Right cardiac atrium (tissue), 5 donors: ENCODE measurements at regions not wholly inside any gene's neighbourhood (a gene's known extent, or its start where the extent isn't known, plus 50 kb on each side); places are given as distances from the start of the nearest gene placed in this dataset.
"Not testable (repeated sequence)": the region's sequence is repeated elsewhere in the genome, so short reads cannot be mapped to it uniquely, and the experiment has no call there.

ENCODE experiments used
- ATAC-seq, 2 donors: fragments of 200-7000 bp; cut with Tn5 transposase; one replicate each; pipeline versions ENCODE4 v1.8.0 to v1.9.1; 2020; ENCODE audit warnings: moderate library complexity in 2 of 2, mild to moderate bottlenecking in 1 of 2
- DNase-seq, 3 donors: peaks; one replicate each; pipeline ENCODE4 v3.0.0-alpha.2; 2020
- H3K27ac ChIP-seq: one replicate; pipeline ENCODE4 v1.5.1; 2013; ENCODE audit warnings: mild to moderate bottlenecking, low read length, control low read depth, moderate library complexity
- H3K27me3 ChIP-seq: one replicate; pipeline ENCODE4 v1.6.1; 2013; ENCODE audit not compliant: control insufficient read depth, insufficient read depth
- H3K4me1 ChIP-seq: one replicate; pipeline ENCODE4 v1.6.1; 2013; ENCODE audit warnings: low read length; ENCODE audit not compliant: control insufficient read depth, insufficient read depth
- H3K4me3 ChIP-seq: one replicate; pipeline ENCODE4 v1.5.1; 2013; ENCODE audit warnings: low read length, control low read depth
- H3K9me3 ChIP-seq: one replicate; pipeline ENCODE4 v1.6.1; 2013; ENCODE audit warnings: low read length; ENCODE audit not compliant: control insufficient read depth
- WGBS: extraction: QIAGEN DNeasy Blood & Tissue Kit; methylation state at CpG from one replicate; pipeline ENCODE4 v1.1.7; 2013; 5-methylcytosine and 5-hydroxymethylcytosine counted together
- intact Hi-C, 4 donors: fragments of 100-400 bp; cut with DNase I; formaldehyde crosslinking; loops; one replicate each; pipeline versions ENCODE4 v1.11.0 to v1.14.0; 2022 to 2023
- donor health status: healthy with polysubstance abuse.
- donor health status: DM: no; HTN: yes; CAD: no.
- donor health status: DM: no; HTN: no; CAD: no.
- donor health status: DM: no; HTN: yes; CAD: no; lungs with severe emphysema.
- donor health status: DM: yes; HTN: yes; CAD: no.

GRCh38 chr15:45810201-45810600 lies 175.4 kb downstream of the SQOR start:
- no peak overlapping the region for H3K27ac ChIP-seq
- ATAC-seq (no peak), DNase-seq (no peak)
- no peaks in the 10 kb centered on the region for H3K9me3 ChIP-seq
- WGBS = 79% methylated on average over 7 of the region's 7 CpGs
- H3K27me3 ChIP-seq = no peaks in the 10 kb centered on the region
- intact Hi-C loops = no loop called here
- H3K4me1 ChIP-seq = no peaks in the 10 kb centered on the region
- H3K4me3 ChIP-seq = no peak overlapping the region

GRCh38 chr15:45812200-45812599 lies 177.4 kb downstream of the SQOR start:
- no peaks in the 10 kb centered on the region for H3K9me3 ChIP-seq
- ATAC-seq (no peak), DNase-seq (no peak)
- no peak overlapping the region for H3K4me3 ChIP-seq
- intact Hi-C loops = no loop called here
- no peak overlapping the region for H3K27ac ChIP-seq
- WGBS = 45% methylated on average over 4 of the region's 4 CpGs
- no peaks in the 10 kb centered on the region for H3K4me1 ChIP-seq
- H3K27me3 ChIP-seq = no peaks in the 10 kb centered on the region

DNA sequence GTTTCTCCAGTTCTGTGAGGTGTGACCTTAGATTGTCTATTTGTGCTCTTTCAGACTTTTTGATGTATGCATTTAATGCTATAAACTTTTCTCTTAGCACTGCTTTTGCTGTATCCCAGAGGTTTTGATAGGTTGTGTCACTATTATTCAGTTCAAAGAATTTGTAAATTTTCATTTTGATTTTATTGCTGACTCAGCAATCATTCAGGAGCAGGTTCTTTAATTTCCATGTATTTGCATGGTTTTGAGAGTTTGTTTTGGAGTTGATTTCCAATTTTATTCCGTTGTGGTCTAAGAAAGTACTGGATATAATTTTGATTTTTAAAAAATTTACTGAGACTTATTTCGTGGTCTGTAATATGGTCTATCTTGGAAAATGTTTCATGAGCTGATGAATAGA lies 182.7 kb downstream of the SQOR start:
- intact Hi-C loops, H3K27ac ChIP-seq: not testable (repeated sequence)

GRCh38 chr15:45821390-45821789 lies 186.6 kb downstream of the SQOR start:
- no peak for ATAC-seq
- no peak for DNase-seq
- Histone ChIP-seq H3K4me1 (no peaks in the 10 kb centered on the region), H3K4me3 (no peak overlapping the region), H3K27me3 (no peaks in the 10 kb centered on the region), H3K9me3 (no peaks in the 10 kb centered on the region), H3K27ac (no peak overlapping the region)
- intact Hi-C loops = no loop called here
- 81% methylated on average over 3 of the region's 3 CpGs for WGBS

More for the DNA sequence above, 182.7 kb downstream of the SQOR start:
- H3K27me3 ChIP-seq, H3K4me3 ChIP-seq, H3K4me1 ChIP-seq, H3K9me3 ChIP-seq, DNase-seq, ATAC-seq: not testable (repeated sequence)
- 40% methylated on average over 2 of the region's 2 CpGs for WGBS

DNA sequence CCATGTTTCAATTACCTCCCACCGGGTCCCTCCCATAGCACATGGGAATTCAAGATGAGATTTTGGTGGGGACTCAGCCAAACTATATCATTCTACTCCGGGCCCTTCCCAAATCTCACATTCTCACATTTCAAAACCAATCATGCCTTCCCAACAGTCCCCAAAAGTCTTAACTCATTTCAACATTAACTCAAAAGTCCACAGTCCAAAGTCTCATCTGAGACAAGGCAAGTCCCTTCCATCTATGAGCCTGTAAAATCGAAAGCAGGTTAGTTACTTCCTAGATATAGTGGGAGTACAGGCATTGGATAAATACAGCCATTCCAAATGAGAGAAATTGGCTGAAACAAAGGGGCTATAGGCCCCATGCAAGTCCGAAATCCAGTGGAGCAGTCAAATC lies 188.1 kb downstream of the SQOR start:
- intact Hi-C loops = not testable (repeated sequence)
- 76% methylated on average over 4 of the region's 4 CpGs for WGBS

GRCh38 chr15:45827275-45827674 lies 192.4 kb downstream of the SQOR start:
- Histone ChIP-seq H3K27ac (no peak overlapping the region), H3K4me3 (no peak overlapping the region), H3K4me1 (no peaks in the 10 kb centered on the region), H3K27me3 (no peaks in the 10 kb centered on the region), H3K9me3 (no peaks in the 10 kb centered on the region)
- intact Hi-C loops = no loop called here
- 61% methylated on average over 4 of the region's 4 CpGs for WGBS
- ATAC-seq (no peak), DNase-seq (no peak)

More for the DNA sequence above, 188.1 kb downstream of the SQOR start:
- not testable (repeated sequence) for H3K4me3 ChIP-seq, ATAC-seq, DNase-seq, H3K4me1 ChIP-seq, H3K9me3 ChIP-seq, H3K27ac ChIP-seq, H3K27me3 ChIP-seq

GRCh38 chr15:45827766-45828165 lies 192.9 kb downstream of the SQOR start:
- WGBS = 81% methylated on average over 4 of the region's 4 CpGs
- ATAC-seq (no peak), DNase-seq (no peak)
- Histone ChIP-seq H3K4me3 (no peak overlapping the region), H3K27me3 (no peaks in the 10 kb centered on the region), H3K27ac (no peak overlapping the region), H3K9me3 (no peaks in the 10 kb centered on the region), H3K4me1 (no peaks in the 10 kb centered on the region)
- intact Hi-C loops = no loop called here

GRCh38 chr15:45829336-45830153 lies 194.7 kb downstream of the SQOR start:
- Histone ChIP-seq H3K4me1 (no peaks in the 10 kb centered on the region), H3K4me3 (no peak overlapping the region), H3K9me3 (no peaks in the 10 kb centered on the region), H3K27me3 (no peaks in the 10 kb centered on the region), H3K27ac (no peak overlapping the region)
- DNase-seq = no peak
- no peak for ATAC-seq
- intact Hi-C loops = no loop called here
- 84% methylated on average over 15 of the region's 15 CpGs for WGBS

- 57% methylated on average over 6 of the region's 6 CpGs for WGBS
- H3K27ac ChIP-seq = no peak overlapping the region
- intact Hi-C loops = no loop called here
- ATAC-seq (no peak), DNase-seq (no peak)
- no peaks in the 10 kb centered on the region for H3K27me3 ChIP-seq
- H3K9me3 ChIP-seq = no peaks in the 10 kb centered on the region
- H3K4me1 ChIP-seq = no peaks in the 10 kb centered on the region
- no peak overlapping the region for H3K4me3 ChIP-seq
These were observed 197.0 kb downstream of the SQOR start for GRCh38 chr15:45831787-45832186.

DNA sequence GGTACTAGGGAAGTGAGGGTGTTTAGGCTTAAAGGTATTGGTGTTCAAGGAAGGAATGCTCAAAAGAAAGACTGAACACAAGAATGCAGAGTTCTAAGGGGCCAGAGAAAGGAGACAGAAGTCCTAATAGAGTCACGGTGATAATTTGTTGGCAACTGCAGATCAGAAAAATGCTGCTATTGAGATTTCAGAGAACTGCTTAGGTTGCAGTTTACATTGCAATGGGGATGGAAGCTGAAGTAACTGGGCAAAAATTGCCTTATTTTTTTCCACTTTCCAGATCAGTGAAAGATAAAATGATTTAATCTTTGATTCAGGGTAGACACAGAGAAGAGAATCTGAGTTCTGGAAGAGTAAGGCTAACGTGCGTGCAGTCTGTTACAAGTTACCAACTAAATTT lies 199.8 kb downstream of the SQOR start:
- Histone ChIP-seq H3K4me1 (no peaks in the 10 kb centered on the region), H3K9me3 (no peaks in the 10 kb centered on the region), H3K27ac (no peak overlapping the region), H3K27me3 (no peaks in the 10 kb centered on the region), H3K4me3 (no peak overlapping the region)
- intact Hi-C loops = no loop called here
- DNase-seq (no peak), ATAC-seq (no peak)
- WGBS = 89% methylated on average over 3 of the region's 3 CpGs

- H3K4me3 ChIP-seq = no peak overlapping the region
- WGBS = 92% methylated on average over 1 of the region's 1 CpG
- intact Hi-C loops = no loop called here
These were observed 207.3 kb downstream of the SQOR start for GRCh38 chr15:45842151-45842550.

GRCh38 chr15:45847645-45848044 lies 212.8 kb downstream of the SQOR start:
- Histone ChIP-seq H3K27ac (no peak overlapping the region), H3K27me3 (no peaks in the 10 kb centered on the region), H3K4me1 (no peaks in the 10 kb centered on the region), H3K9me3 (no peaks in the 10 kb centered on the region), H3K4me3 (no peak overlapping the region)
- DNase-seq (no peak), ATAC-seq (no peak)
- WGBS = 75% methylated on average over 4 of the region's 4 CpGs
- intact Hi-C loops = no loop called here

More at GRCh38 chr15:45842151-45842550, 207.3 kb downstream of the SQOR start:
- Histone ChIP-seq H3K27me3 (no peaks in the 10 kb centered on the region), H3K4me1 (no peaks in the 10 kb centered on the region), H3K9me3 (no peaks in the 10 kb centered on the region), H3K27ac (no peak overlapping the region)
- ATAC-seq (no peak), DNase-seq (no peak)
